Neural progenitor cell (in vitro differentiated cells): ENCODE measurements at regions not wholly inside any gene's neighbourhood (a gene's known extent, or its start where the extent isn't known, plus 50 kb on each side); places are given as distances from the start of the nearest gene placed in this dataset.

Experiments
- DNase-seq: peaks from one replicate; pipeline ENCODE4 v3.0.0-alpha.2; 2016; ENCODE audit warnings: low spot score
- H2AFZ ChIP-seq: fragments of 200-600 bp; sonication (generic); replicated peaks from 2 replicates; pipeline ENCODE4 v1.6.1; 2016; ENCODE audit warnings: antibody characterized with exemption
- H3F3A ChIP-seq: fragments of 200-600 bp; sonication (generic); 2 replicates; pipeline ENCODE4 v1.6.1; 2016; ENCODE audit warnings: antibody characterized with exemption, low read depth
- H3K27ac ChIP-seq: fragments of 200-600 bp; sonication (generic); 2 replicates; pipeline ENCODE4 v1.5.1; 2016; ENCODE audit warnings: mild to moderate bottlenecking
- H3K27me3 ChIP-seq: fragments of 200-600 bp; sonication (generic); 2 replicates; pipeline ENCODE4 v1.6.1; 2016; ENCODE audit warnings: mild to moderate bottlenecking, moderate library complexity
- H3K36me3 ChIP-seq: fragments of 200-600 bp; sonication (generic); 2 replicates; pipeline ENCODE4 v1.5.1; 2016
- H3K4me1 ChIP-seq: fragments of 200-600 bp; sonication (generic); 2 replicates; pipeline ENCODE4 v1.6.1; 2016; ENCODE audit warnings: mixed run types
- H3K4me2 ChIP-seq: fragments of 200-600 bp; sonication (generic); 2 replicates; pipeline ENCODE4 v1.6.1; 2016
- H3K4me3 ChIP-seq: fragments of 200-600 bp; sonication (generic); 2 replicates; pipeline ENCODE4 v1.5.1; 2016
- H3K79me2 ChIP-seq: fragments of 200-600 bp; sonication (generic); 2 replicates; pipeline ENCODE4 v1.6.1; 2016; ENCODE audit warnings: low read depth
- H3K9ac ChIP-seq: fragments of 200-600 bp; sonication (generic); 2 replicates; pipeline ENCODE4 v1.6.1; 2016
- H3K9me3 ChIP-seq: fragments of 200-600 bp; sonication (generic); 2 replicates; pipeline ENCODE4 v1.5.1; 2016; ENCODE audit warnings: low read depth
- H4K20me1 ChIP-seq: fragments of 200-600 bp; sonication (generic); 2 replicates; pipeline ENCODE4 v1.6.1; 2016; ENCODE audit warnings: low read depth
- H3K27ac Mint-ChIP-seq: 3 replicates; pipeline ENCODE4 v1.8.0; 2021; ENCODE audit warnings: mixed read lengths
- H3K27me3 Mint-ChIP-seq: 2 replicates; pipeline ENCODE4 v1.8.0; 2022; ENCODE audit warnings: low read depth, mild to moderate bottlenecking, inconsistent platforms, moderate library complexity, mixed read lengths; ENCODE audit not compliant: insufficient read depth
- H3K36me3 Mint-ChIP-seq: 3 replicates; pipeline ENCODE4 v1.8.0; 2021; ENCODE audit warnings: mixed read lengths
- H3K4me1 Mint-ChIP-seq: 3 replicates; pipeline ENCODE4 v1.8.0; 2021; ENCODE audit warnings: mixed read lengths
- H3K4me3 Mint-ChIP-seq: 3 replicates; pipeline ENCODE4 v1.8.0; 2021; ENCODE audit warnings: mild to moderate bottlenecking, moderate library complexity, mixed read lengths
- H3K9me3 Mint-ChIP-seq: 3 replicates; pipeline ENCODE4 v1.8.0; 2020; ENCODE audit warnings: mixed read lengths
- EZH2 ChIP-seq: fragments of 200-600 bp; sonication (generic); IDR thresholded peaks from 2 replicates; pipeline ENCODE4 v1.6.1; 2017; ENCODE audit warnings: antibody characterized with exemption, mild to moderate bottlenecking, moderate library complexity
- EZH2phosphoT487 ChIP-seq: fragments of 200-600 bp; sonication (generic); IDR thresholded peaks from 2 replicates; pipeline ENCODE4 v1.6.1; 2017; ENCODE audit warnings: antibody characterized with exemption
- TF ChIP-seq, protein P1 (sequence below): fragments of 200-600 bp; sonication (generic); IDR thresholded peaks from 2 replicates; pipeline ENCODE4 v1.5.1; 2017; ENCODE audit warnings: antibody characterized with exemption, mild to moderate bottlenecking

DNA sequence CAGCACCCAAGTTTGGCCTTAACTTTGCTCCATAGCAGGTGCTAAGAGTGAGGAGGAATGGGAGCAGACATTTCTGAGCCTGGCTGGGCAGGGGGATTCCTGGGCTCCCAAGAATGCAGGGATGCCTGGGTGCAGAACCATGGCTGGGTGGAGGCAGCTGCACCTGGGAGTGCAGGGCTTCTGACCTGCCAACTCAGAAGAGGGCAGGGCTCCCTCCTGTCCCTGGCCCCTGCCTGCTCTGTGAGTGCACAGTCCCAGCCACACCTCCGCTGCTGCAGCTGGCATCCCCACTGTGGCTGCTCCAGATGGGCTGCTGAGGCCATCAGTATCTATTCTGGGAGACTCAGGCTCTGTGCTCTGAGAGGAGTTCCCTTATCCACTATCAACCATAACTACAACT lies 747.4 kb upstream of the VSTM2A start:
- TF ChIP-seq EZH2 (no peak), EZH2phosphoT487 (no peak)
- TF ChIP-seq, protein P1, sequence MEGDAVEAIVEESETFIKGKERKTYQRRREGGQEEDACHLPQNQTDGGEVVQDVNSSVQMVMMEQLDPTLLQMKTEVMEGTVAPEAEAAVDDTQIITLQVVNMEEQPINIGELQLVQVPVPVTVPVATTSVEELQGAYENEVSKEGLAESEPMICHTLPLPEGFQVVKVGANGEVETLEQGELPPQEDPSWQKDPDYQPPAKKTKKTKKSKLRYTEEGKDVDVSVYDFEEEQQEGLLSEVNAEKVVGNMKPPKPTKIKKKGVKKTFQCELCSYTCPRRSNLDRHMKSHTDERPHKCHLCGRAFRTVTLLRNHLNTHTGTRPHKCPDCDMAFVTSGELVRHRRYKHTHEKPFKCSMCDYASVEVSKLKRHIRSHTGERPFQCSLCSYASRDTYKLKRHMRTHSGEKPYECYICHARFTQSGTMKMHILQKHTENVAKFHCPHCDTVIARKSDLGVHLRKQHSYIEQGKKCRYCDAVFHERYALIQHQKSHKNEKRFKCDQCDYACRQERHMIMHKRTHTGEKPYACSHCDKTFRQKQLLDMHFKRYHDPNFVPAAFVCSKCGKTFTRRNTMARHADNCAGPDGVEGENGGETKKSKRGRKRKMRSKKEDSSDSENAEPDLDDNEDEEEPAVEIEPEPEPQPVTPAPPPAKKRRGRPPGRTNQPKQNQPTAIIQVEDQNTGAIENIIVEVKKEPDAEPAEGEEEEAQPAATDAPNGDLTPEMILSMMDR: no peak
- Histone ChIP-seq H3K36me3 (no peaks in the 10 kb centered on the region), H3K4me3 (no peak overlapping the region), H3K4me2 (no peak overlapping the region), H2AFZ (no peak overlapping the region), H4K20me1 (no peaks in the 10 kb centered on the region), H3F3A (no peaks in the 10 kb centered on the region), H3K27ac (no peak overlapping the region), H3K79me2 (no peaks in the 10 kb centered on the region), H3K9me3 (peaks cover 3% of the 10 kb centered on the region), H3K4me1 (no peaks in the 10 kb centered on the region), H3K9ac (no peak overlapping the region), H3K27me3 (no peaks in the 10 kb centered on the region)
- H3K27me3 Mint-ChIP-seq: peaks cover 2% of the 10 kb centered on the region
- no peak overlapping the region for H3K4me3 Mint-ChIP-seq
- H3K27ac Mint-ChIP-seq: no peak overlapping the region
- no peaks in the 10 kb centered on the region for H3K9me3 Mint-ChIP-seq
- no peaks in the 10 kb centered on the region for H3K4me1 Mint-ChIP-seq
- no peaks in the 10 kb centered on the region for H3K36me3 Mint-ChIP-seq
- no peak for DNase-seq

DNA sequence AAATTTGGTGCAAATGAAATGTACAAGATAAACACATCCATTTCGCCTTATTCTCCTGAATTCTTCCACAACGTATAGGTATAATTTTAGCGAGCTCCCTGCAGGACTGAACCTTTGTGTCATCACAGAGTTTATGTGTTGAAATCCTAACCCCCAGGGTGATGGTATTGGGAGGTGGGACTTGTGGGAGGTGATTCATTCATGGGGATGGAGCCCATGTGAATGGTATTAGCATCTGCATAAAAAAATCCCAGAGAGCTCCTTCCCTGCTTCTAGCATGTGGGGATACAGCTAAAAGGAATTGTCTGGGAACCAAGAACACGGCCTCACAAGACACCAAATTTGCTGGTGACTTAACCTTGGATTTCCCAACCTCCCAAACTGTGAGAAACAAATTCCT lies 741.4 kb upstream of the VSTM2A start:
- Mint-ChIP-seq H3K27me3 (no peaks in the 10 kb centered on the region), H3K4me1 (peaks cover 4% of the 10 kb centered on the region), H3K36me3 (no peaks in the 10 kb centered on the region), H3K9me3 (no peaks in the 10 kb centered on the region), H3K27ac (no peak overlapping the region), H3K4me3 (no peak overlapping the region)
- no peaks in the 10 kb centered on the region for H3K79me2 ChIP-seq
- no peaks in the 10 kb centered on the region for H3K9me3 ChIP-seq
- no peak for DNase-seq
- H3K9ac ChIP-seq: no peak overlapping the region
- H3K36me3 ChIP-seq: no peaks in the 10 kb centered on the region
- H3F3A ChIP-seq: no peaks in the 10 kb centered on the region
- no peaks in the 10 kb centered on the region for H3K27me3 ChIP-seq
- TF ChIP-seq EZH2 (no peak), EZH2phosphoT487 (no peak)
- TF ChIP-seq, protein P1: no peak
- no peaks in the 10 kb centered on the region for H4K20me1 ChIP-seq
- no peak overlapping the region for H3K27ac ChIP-seq
- no peak overlapping the region for H3K4me2 ChIP-seq
- H2AFZ ChIP-seq: no peak overlapping the region
- H3K4me1 ChIP-seq: no peaks in the 10 kb centered on the region
- no peak overlapping the region for H3K4me3 ChIP-seq

DNA sequence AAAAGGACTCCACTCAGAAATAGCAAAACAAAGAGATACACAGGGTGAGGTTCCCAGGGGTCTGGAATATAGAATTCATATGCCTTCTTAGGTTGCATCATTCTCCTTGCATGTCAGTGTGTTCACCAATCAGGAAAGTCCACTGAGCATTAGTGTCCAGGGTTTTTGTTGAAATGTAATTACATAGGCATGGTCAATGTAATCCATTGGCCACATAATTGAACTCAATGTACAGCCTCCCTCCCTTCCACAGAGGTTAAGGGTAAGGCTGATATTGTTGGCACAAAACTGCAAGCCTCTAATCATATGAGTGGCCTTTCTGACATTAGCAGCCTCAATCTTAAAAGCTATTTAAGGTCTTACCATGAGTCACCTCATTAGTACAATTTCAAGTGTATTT lies 736.1 kb upstream of the VSTM2A start:
- TF ChIP-seq EZH2phosphoT487: no peak
- no peak for TF ChIP-seq EZH2
- TF ChIP-seq, protein P1: no peak
- no peaks in the 10 kb centered on the region for H3K36me3 Mint-ChIP-seq

More for the DNA sequence above, 736.1 kb upstream of the VSTM2A start:
- H4K20me1 ChIP-seq: no peaks in the 10 kb centered on the region
- H3K9me3 Mint-ChIP-seq: no peaks in the 10 kb centered on the region
- no peak overlapping the region for H2AFZ ChIP-seq
- H3K4me2 ChIP-seq: no peak overlapping the region
- H3K9ac ChIP-seq: no peak overlapping the region
- no peak for DNase-seq
- no peaks in the 10 kb centered on the region for H3K4me1 ChIP-seq
- no peaks in the 10 kb centered on the region for H3F3A ChIP-seq
- no peaks in the 10 kb centered on the region for H3K79me2 ChIP-seq
- H3K4me3 Mint-ChIP-seq: no peak overlapping the region
- H3K36me3 ChIP-seq: no peaks in the 10 kb centered on the region
- no peaks in the 10 kb centered on the region for H3K4me1 Mint-ChIP-seq
- no peak overlapping the region for H3K27ac ChIP-seq
- no peak overlapping the region for H3K27ac Mint-ChIP-seq
- H3K27me3 ChIP-seq: no peaks in the 10 kb centered on the region
- H3K9me3 ChIP-seq: no peaks in the 10 kb centered on the region
- no peaks in the 10 kb centered on the region for H3K27me3 Mint-ChIP-seq
- H3K4me3 ChIP-seq: no peak overlapping the region
